ENCODE measurements at regions not wholly inside any gene's neighbourhood (a gene's known extent, or its start where the extent isn't known, plus 50 kb on each side); places are given as distances from the start of the nearest gene placed in this dataset.

GRCh38 chr13:97654236-97654635 lies 220.3 kb downstream of the RAP2A start:
- no peak for TF ChIP-seq ZNF274 (IDR thresholded peaks at IDR 0.05; ENCODE audit: low read depth, low read length)
- no peak for TF ChIP-seq YY1 (IDR thresholded peaks at IDR 0.05; ENCODE audit: insufficient read depth, insufficient read length)
- TF ChIP-seq SUZ12 (IDR thresholded peaks at IDR 0.05; ENCODE audit: extremely low read depth, insufficient read depth, insufficient read length) = no peak

Measured in NT2/D1 (cell line).